DOHH2 (cell line): ENCODE measurements at regions not wholly inside any gene's neighbourhood (a gene's known extent, or its start where the extent isn't known, plus 50 kb on each side); places are given as distances from the start of the nearest gene placed in this dataset.

Source experiments
- H3F3A ChIP-seq: fragments of 200-600 bp; sonication (generic), shearing (Covaris generic); 2 replicates; pipeline ENCODE4 v1.6.0; 2016; ENCODE audit warnings: antibody characterized with exemption, mild to moderate bottlenecking; ENCODE audit not compliant: control insufficient read depth, insufficient read depth
- H3K27ac ChIP-seq: fragments of 200-600 bp; sonication (generic); 2 replicates; pipeline ENCODE4 v1.5.1; 2014; ENCODE audit warnings: low read depth, mild to moderate bottlenecking, low read length, moderate library complexity
- H3K27me3 ChIP-seq: fragments of 200-600 bp; sonication (generic); 2 replicates; pipeline ENCODE4 v1.6.1; 2014; ENCODE audit warnings: mild to moderate bottlenecking, low read length, mixed read lengths; ENCODE audit not compliant: control insufficient read depth
- H3K36me3 ChIP-seq: fragments of 200-600 bp; sonication (generic); 2 replicates; pipeline ENCODE4 v1.6.1; 2014; ENCODE audit warnings: mild to moderate bottlenecking, low read length, moderate library complexity, mixed read lengths; ENCODE audit not compliant: control insufficient read depth
- H3K4me1 ChIP-seq: fragments of 200-600 bp; sonication (generic); 2 replicates; pipeline ENCODE4 v1.6.1; 2014; ENCODE audit warnings: mild to moderate bottlenecking, low read length, mixed read lengths; ENCODE audit not compliant: control insufficient read depth
- H3K4me2 ChIP-seq: fragments of 200-600 bp; sonication (generic); 2 replicates; pipeline ENCODE4 v1.6.0; 2014; ENCODE audit warnings: mild to moderate bottlenecking, low read length, moderate library complexity
- H3K4me3 ChIP-seq: fragments of 200-600 bp; sonication (generic); 2 replicates; pipeline ENCODE4 v1.5.1; 2014; ENCODE audit warnings: mild to moderate bottlenecking, low read length, mixed read lengths
- H3K79me2 ChIP-seq: fragments of 200-600 bp; sonication (generic); 2 replicates; pipeline ENCODE4 v1.6.1; 2014; ENCODE audit warnings: mild to moderate bottlenecking, low read length, mixed read lengths; ENCODE audit not compliant: control insufficient read depth
- H3K9me2 ChIP-seq: fragments of 200-600 bp; sonication (generic); replicated peaks from 2 replicates; pipeline ENCODE4 v1.6.1; 2014; ENCODE audit warnings: mild to moderate bottlenecking, low read length, mixed read lengths; ENCODE audit not compliant: control insufficient read depth
- H3K9me3 ChIP-seq: fragments of 200-600 bp; sonication (generic); 2 replicates; pipeline ENCODE4 v1.6.1; 2014; ENCODE audit warnings: antibody characterized with exemption, low read length, mixed read lengths; ENCODE audit not compliant: control insufficient read depth, insufficient read depth
- H4K20me1 ChIP-seq: fragments of 200-600 bp; sonication (generic); 2 replicates; pipeline ENCODE4 v1.6.0; 2014; ENCODE audit warnings: low read depth, mild to moderate bottlenecking, antibody characterized with exemption, low read length, moderate library complexity; ENCODE audit not compliant: control insufficient read depth, insufficient read depth
- CTCF ChIP-seq: fragments of 200-600 bp; sonication (generic); IDR thresholded peaks from one replicate; pipeline ENCODE4 v1.5.1; 2014; ENCODE audit warnings: antibody characterized with exemption, mild to moderate bottlenecking, low read depth, low read length; ENCODE audit not compliant: poor library complexity, severe bottlenecking
- EZH2phosphoT487 ChIP-seq: fragments of 200-600 bp; sonication (generic); IDR thresholded peaks from 2 replicates; pipeline ENCODE4 v1.6.1; 2017; ENCODE audit warnings: borderline replicate concordance, mild to moderate bottlenecking, antibody characterized with exemption, low read length, moderate library complexity, mixed read lengths

GRCh38 chr1:209446356-209446755 is 137.2 kb upstream of the CAMK1G start:
- Histone ChIP-seq H3K27ac (no peak overlapping the region), H3K27me3 (no peaks in the 10 kb centered on the region)

GRCh38 chr1:209454340-209454994 is 129.0 kb upstream of the CAMK1G start:
- no peaks in the 10 kb centered on the region for H3K27me3 ChIP-seq
- no peak overlapping the region for H3K4me2 ChIP-seq
- no peaks in the 10 kb centered on the region for H3F3A ChIP-seq
- H3K4me1 ChIP-seq: no peaks in the 10 kb centered on the region
- no peak for TF ChIP-seq EZH2phosphoT487
- TF ChIP-seq CTCF: no peak
- H3K9me3 ChIP-seq: no peaks in the 10 kb centered on the region
- no peak overlapping the region for H3K4me3 ChIP-seq
- no peaks in the 10 kb centered on the region for H4K20me1 ChIP-seq
- H3K79me2 ChIP-seq: no peaks in the 10 kb centered on the region
- H3K36me3 ChIP-seq: no peaks in the 10 kb centered on the region
- no peak overlapping the region for H3K27ac ChIP-seq
- no peaks in the 10 kb centered on the region for H3K9me2 ChIP-seq

More at GRCh38 chr1:209446356-209446755, 137.2 kb upstream of the CAMK1G start:
- H3K79me2 ChIP-seq: no peaks in the 10 kb centered on the region
- no peaks in the 10 kb centered on the region for H3K4me1 ChIP-seq
- H3K4me3 ChIP-seq: no peak overlapping the region
- H4K20me1 ChIP-seq: no peaks in the 10 kb centered on the region
- H3K9me3 ChIP-seq: no peaks in the 10 kb centered on the region
- H3K9me2 ChIP-seq: no peaks in the 10 kb centered on the region
- H3F3A ChIP-seq: no peaks in the 10 kb centered on the region
- no peak for TF ChIP-seq EZH2phosphoT487
- TF ChIP-seq CTCF: no peak
- no peak overlapping the region for H3K4me2 ChIP-seq
- H3K36me3 ChIP-seq: no peaks in the 10 kb centered on the region

- Histone ChIP-seq H3K79me2 (no peaks in the 10 kb centered on the region), H3K36me3 (no peaks in the 10 kb centered on the region), H3K4me2 (no peak overlapping the region), H3K27ac (no peak overlapping the region), H4K20me1 (no peaks in the 10 kb centered on the region), H3K9me3 (no peaks in the 10 kb centered on the region), H3K27me3 (no peaks in the 10 kb centered on the region), H3K4me1 (no peaks in the 10 kb centered on the region), H3K9me2 (no peaks in the 10 kb centered on the region), H3K4me3 (no peak overlapping the region), H3F3A (no peaks in the 10 kb centered on the region)
- TF ChIP-seq CTCF (no peak), EZH2phosphoT487 (no peak)
Observed at GRCh38 chr1:209455145-209455544, 128.4 kb upstream of the CAMK1G start.
